Thyroid gland (tissue), 4 donors: ENCODE measurements at regions not wholly inside any gene's neighbourhood (a gene's known extent, or its start where the extent isn't known, plus 50 kb on each side); places are given as distances from the start of the nearest gene placed in this dataset.

Experiments used
- DNase-seq, 2 donors: peaks; one replicate each; pipeline ENCODE4 v3.0.0-alpha.2; 2019
- H3K27ac ChIP-seq, 3 donors: fragments of 200-600 bp; sonication (generic); 1 replicate in 2 of 3; 2 replicates in 1 of 3; pipeline ENCODE4 v1.5.1; 2016 to 2019; ENCODE audit warnings: mild to moderate bottlenecking in 1 of 3, moderate library complexity in 1 of 3
- H3K27me3 ChIP-seq: fragments of 200-600 bp; sonication (generic); one replicate; pipeline ENCODE4 v1.5.1; 2019
- H3K36me3 ChIP-seq, 2 donors: fragments of 200-600 bp; sonication (generic); one replicate each; pipeline ENCODE4 v1.5.1; 2016 to 2019
- H3K4me1 ChIP-seq, 2 donors: fragments of 200-600 bp; sonication (generic); one replicate each; pipeline ENCODE4 v1.5.1; 2017 to 2019
- H3K4me3 ChIP-seq, 3 donors: fragments of 200-600 bp; sonication (generic); replicated peaks in 1 of 3; 1 replicate in 2 of 3; 2 replicates in 1 of 3; pipeline ENCODE4 v1.5.1; 2016; ENCODE audit warnings: mild to moderate bottlenecking in 1 of 3
- H3K9me3 ChIP-seq: fragments of 200-600 bp; sonication (generic); one replicate; pipeline ENCODE4 v1.5.1; 2017
- CTCF ChIP-seq, 6 experiments: fragments of 200-600 bp in 3 of 6; fragments of 450-650 bp in 3 of 6; sonication (generic) in 3 of 6; IDR thresholded peaks; one replicate each; pipeline ENCODE4 v1.5.1; 2016 to 2019; ENCODE audit warnings: antibody characterized with exemption in 6 of 6, mild to moderate bottlenecking in 2 of 6, inconsistent platforms in 1 of 6, moderate library complexity in 1 of 6
- POLR2A ChIP-seq, 2 donors: fragments of 450-650 bp; IDR thresholded peaks; one replicate each; pipeline ENCODE4 v1.6.1; 2017; ENCODE audit warnings: antibody characterized with exemption in 2 of 2, mild to moderate bottlenecking in 2 of 2, moderate library complexity in 1 of 2
- WGBS, 2 donors: methylation state at CpG; one replicate each; pipeline ENCODE4 v1.1.5; 2017; 5-methylcytosine and 5-hydroxymethylcytosine counted together
- intact Hi-C: fragments of 100-400 bp; cut with DNase I; formaldehyde crosslinking; loops from one replicate; pipeline ENCODE4 v1.15.1; 2023

DNA sequence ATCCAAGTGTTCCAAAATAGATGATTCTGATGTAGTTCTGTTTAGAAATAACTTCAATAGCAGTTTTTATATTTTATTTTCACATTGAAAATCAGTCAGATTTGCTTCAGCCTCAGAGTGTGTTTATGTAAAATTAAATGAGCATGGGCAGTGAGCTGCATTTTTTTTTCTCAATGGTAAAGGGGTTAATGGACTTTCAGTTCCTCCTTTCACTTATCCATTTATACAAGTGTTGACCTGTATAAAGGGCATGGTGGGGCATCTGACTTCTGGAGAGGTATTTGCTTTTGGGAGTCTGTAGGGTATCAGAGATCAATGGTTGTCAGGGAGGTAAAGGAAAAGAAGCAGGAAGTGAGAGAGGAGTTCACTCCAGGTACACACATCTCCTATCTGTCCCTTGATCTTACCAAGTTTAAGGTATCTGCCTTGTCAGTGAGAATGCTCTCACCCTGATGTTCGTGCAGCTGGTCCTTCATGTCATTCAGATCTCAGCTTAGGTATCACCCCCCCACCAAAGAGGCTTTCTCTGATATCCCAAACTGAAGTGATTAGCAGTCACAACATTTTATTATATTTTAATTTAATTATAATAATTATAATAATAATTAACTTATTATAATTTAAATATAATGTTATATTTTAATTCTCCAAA is 181.6 kb upstream of the LMNTD1 start:
- intact Hi-C loops: no loop called here
- no peaks in the 10 kb centered on the region for H3K27me3 ChIP-seq
- TF ChIP-seq CTCF (IDR thresholded peaks at IDR 0.05): no peak
- no peak for TF ChIP-seq POLR2A (IDR thresholded peaks at IDR 0.05)
- H3K4me3 ChIP-seq: no peak overlapping the region
- no peaks in the 10 kb centered on the region for H3K9me3 ChIP-seq
- H3K4me1 ChIP-seq: no peaks in the 10 kb centered on the region
- 89 to 95% methylated on average over 1 of the region's 1 CpG for WGBS, 2 donors
- no peak for DNase-seq
- H3K27ac ChIP-seq: no peak overlapping the region
- no peaks in the 10 kb centered on the region for H3K36me3 ChIP-seq

GRCh38 chr12:25740617-25741016 is 187.5 kb upstream of the LMNTD1 start:
- intact Hi-C loops: no loop called here
- whole genome bisulfite sequencing, 2 donors: 91 to 93% methylated on average over 1 of the region's 1 CpG
- Histone ChIP-seq H3K9me3 (no peaks in the 10 kb centered on the region), H3K4me3 (no peak overlapping the region), H3K27ac (no peak overlapping the region), H3K4me1 (no peaks in the 10 kb centered on the region), H3K36me3 (no peaks in the 10 kb centered on the region), H3K27me3 (no peaks in the 10 kb centered on the region)
- TF ChIP-seq CTCF (IDR thresholded peaks at IDR 0.05) (no peak), POLR2A (IDR thresholded peaks at IDR 0.05) (no peak)
- DNase-seq: no peak

DNA sequence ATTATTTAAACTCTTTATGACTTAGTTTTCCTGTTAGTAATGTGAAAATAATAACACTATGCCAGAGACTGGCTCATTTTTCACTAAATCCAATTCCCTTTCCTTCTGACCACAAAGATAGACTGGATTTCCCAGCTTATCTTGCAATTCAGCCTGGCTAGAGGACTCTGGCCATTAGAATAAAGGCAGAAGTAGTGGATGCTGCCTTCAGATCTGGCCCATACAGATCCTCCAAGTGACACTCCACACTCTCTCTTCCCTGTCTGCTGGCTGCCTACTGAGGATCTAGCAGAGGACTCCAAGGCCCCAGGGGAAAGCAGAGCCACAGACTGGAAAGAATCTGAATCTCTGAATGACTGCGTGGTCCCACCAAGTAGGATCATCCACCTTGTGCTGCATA is 188.8 kb upstream of the LMNTD1 start:
- Histone ChIP-seq H3K27ac (no peak overlapping the region), H3K36me3 (no peaks in the 10 kb centered on the region), H3K27me3 (no peaks in the 10 kb centered on the region), H3K4me1 (no peaks in the 10 kb centered on the region), H3K9me3 (no peaks in the 10 kb centered on the region), H3K4me3 (no peak overlapping the region)
- TF ChIP-seq POLR2A (IDR thresholded peaks at IDR 0.05) (no peak), CTCF (IDR thresholded peaks at IDR 0.05) (no peak)
- intact Hi-C loops: no loop called here
- 92 to 100% methylated on average over 1 of the region's 1 CpG for WGBS, 2 donors
- DNase-seq: no peak

DNA sequence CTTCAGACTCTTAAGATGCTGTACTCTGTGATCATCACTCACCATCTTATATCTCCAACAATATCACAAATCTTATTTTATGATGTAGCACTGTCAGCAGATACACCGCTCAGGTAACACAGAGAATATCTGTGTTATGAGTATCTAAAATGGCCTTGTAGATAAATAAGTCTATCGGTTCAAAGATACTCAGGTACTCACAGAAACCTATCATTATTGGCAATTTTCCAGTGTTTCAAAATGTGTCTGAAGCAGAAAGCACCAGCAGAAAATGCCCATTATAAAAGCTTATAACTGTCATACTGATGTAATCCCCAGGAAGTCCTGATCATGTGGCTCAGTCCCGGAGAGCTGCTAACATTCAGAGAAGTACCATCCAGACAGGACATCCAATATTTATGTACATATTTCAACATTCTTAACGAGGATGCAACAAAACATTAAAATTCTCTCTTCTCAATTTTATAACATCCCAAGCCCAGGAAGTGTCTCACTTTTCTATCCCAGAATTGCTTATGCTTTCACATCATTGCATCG is 190.7 kb upstream of the LMNTD1 start:
- intact Hi-C loops: no loop called here
- TF ChIP-seq POLR2A (IDR thresholded peaks at IDR 0.05) (no peak), CTCF (IDR thresholded peaks at IDR 0.05) (no peak)
- no peak overlapping the region for H3K27ac ChIP-seq
- 81 to 91% methylated on average over 5 of the region's 5 CpGs for WGBS, 2 donors
- H3K36me3 ChIP-seq: no peaks in the 10 kb centered on the region
- no peak overlapping the region for H3K4me3 ChIP-seq
- no peaks in the 10 kb centered on the region for H3K27me3 ChIP-seq
- no peak for DNase-seq
- no peaks in the 10 kb centered on the region for H3K4me1 ChIP-seq
- H3K9me3 ChIP-seq: no peaks in the 10 kb centered on the region

- Histone ChIP-seq H3K27me3 (no peaks in the 10 kb centered on the region), H3K9me3 (no peaks in the 10 kb centered on the region), H3K36me3 (no peaks in the 10 kb centered on the region), H3K27ac (no peak overlapping the region), H3K4me1 (no peaks in the 10 kb centered on the region), H3K4me3 (no peak overlapping the region)
- TF ChIP-seq CTCF (IDR thresholded peaks at IDR 0.05) (no peak), POLR2A (IDR thresholded peaks at IDR 0.05) (no peak)
- DNase-seq: no peak
- 84 to 89% methylated on average over 4 of the region's 4 CpGs for WGBS, 2 donors
- intact Hi-C loops: no loop called here
Measured at GRCh38 chr12:25744313-25744712, 191.2 kb upstream of the LMNTD1 start.
